ENCODE measurements at regions not wholly inside any gene's neighbourhood (a gene's known extent, or its start where the extent isn't known, plus 50 kb on each side); places are given as distances from the start of the nearest gene placed in this dataset.

GRCh38 chr5:119740225-119740624 lies 110.9 kb downstream of the FAM170A start:
- Histone ChIP-seq H4K91ac (ENCODE audit: insufficient read depth, low read depth, low read length) (no peak overlapping the region), H4K8ac (ENCODE audit: low read depth in 2 of 2, low read length in 2 of 2) (no peak overlapping the region), H2AK9ac (replicated peaks; ENCODE audit: low read depth, low read length, poor library complexity) (no peak overlapping the region), H4K5ac (ENCODE audit: low read depth, low read length) (no peak overlapping the region), H3K4me2 (ENCODE audit: low read depth, low read length) (no peak overlapping the region), H3K23ac (ENCODE audit: low read depth, low read length) (no peak overlapping the region), H2BK120ac (ENCODE audit: low read depth, low read length) (no peak overlapping the region), H3K4me3 (ENCODE audit: insufficient read depth, low read depth, low read length) (no peak overlapping the region), H3K56ac (ENCODE audit: extremely low read depth, insufficient read depth, low read length) (no peak overlapping the region), H4K20me1 (ENCODE audit: insufficient read depth, low read length) (no peaks in the 10 kb centered on the region), H2BK20ac (ENCODE audit: low read depth, low read length) (no peak overlapping the region), H3K4ac (ENCODE audit: low read depth, low read length) (no peak overlapping the region), H3K27me3 (ENCODE audit: control insufficient read depth, insufficient read depth, low read length) (no peaks in the 10 kb centered on the region), H3K9me3 (ENCODE audit: control insufficient read depth, insufficient read depth, low read length) (no peaks in the 10 kb centered on the region), H3K36me3 (ENCODE audit: control insufficient read depth, insufficient read depth, low read length) (no peaks in the 10 kb centered on the region), H2AFZ (replicated peaks; ENCODE audit: low read length, poor library complexity) (no peak overlapping the region), H2BK5ac (ENCODE audit: low read depth, low read length, poor library complexity, severe bottlenecking) (no peak overlapping the region), H2BK15ac (ENCODE audit: low read depth, low read length) (no peak overlapping the region), H3K79me1 (ENCODE audit: low read depth in 1 of 2, low read length in 2 of 2) (no peaks in the 10 kb centered on the region), H3K4me1 (ENCODE audit: control insufficient read depth, insufficient read depth, low read length) (no peaks in the 10 kb centered on the region), H3K9me1 (ENCODE audit: insufficient read depth, low read length) (no peaks in the 10 kb centered on the region), H3K18ac (ENCODE audit: low read depth, low read length) (no peak overlapping the region), H2AK5ac (ENCODE audit: low read depth, low read length) (no peak overlapping the region), H3K9ac (ENCODE audit: low read depth, low read length) (no peak overlapping the region), H3K27ac (ENCODE audit: insufficient read depth, low read length) (no peak overlapping the region), H3K14ac (replicated peaks; ENCODE audit: low read depth, low read length) (no peak overlapping the region)
- no peak for DNase-seq
- intact Hi-C loops (cut with micrococcal nuclease), result no loop called here
- BruUV-seq (replicated peaks), result no TSS peak
- TF ChIP-seq MXI1 (IDR thresholded peaks at IDR 0.05; ENCODE audit: borderline replicate concordance, low read depth, low read length), result no peak
- WGBS, 2 experiments (ENCODE audit: extremely low coverage in 2 of 2, insufficient read length in 1 of 2), result 20% methylated on average over 1 of the region's 2 CpGs; no CpG with 5 or more reads in 1 of the 2 experiments
- ChIA-PET CTCF (no interaction called here), POLR2A (ENCODE audit: unreplicated experiment) (no interaction called here)
- ATAC-seq (ENCODE audit: low read depth), result no peak
- dilution Hi-C loops (cut with HindIII; ENCODE audit: low sequenced_read_pairs, unreplicated experiment), result no loop called here
- in situ Hi-C loops (cut with MboI; ENCODE audit: low sequenced_read_pairs), result no loop called here
